Osteoblast (primary cell): ENCODE measurements at regions not wholly inside any gene's neighbourhood (a gene's known extent, or its start where the extent isn't known, plus 50 kb on each side); places are given as distances from the start of the nearest gene placed in this dataset.

Experiments used
- DNase-seq: peaks from one replicate; pipeline ENCODE4 v3.0.0; 2011; ENCODE audit warnings: low spot score, mixed read lengths; ENCODE audit not compliant: insufficient read length; ENCODE audit errors: missing footprints
- H2AFZ ChIP-seq: 2 replicates; pipeline ENCODE4 v1.6.0; 2011; ENCODE audit warnings: mild to moderate bottlenecking, low read length
- H3K27ac ChIP-seq: 2 replicates; pipeline ENCODE4 v1.5.1; 2011; ENCODE audit warnings: mild to moderate bottlenecking, low read depth, low read length, moderate library complexity
- H3K27me3 ChIP-seq: 2 replicates; pipeline ENCODE4 v1.6.0; 2012; ENCODE audit warnings: mild to moderate bottlenecking, control low read depth, inconsistent platforms, low read length, moderate library complexity; ENCODE audit not compliant: insufficient read depth
- H3K36me3 ChIP-seq: 2 replicates; pipeline ENCODE4 v1.5.1; 2011; ENCODE audit warnings: mild to moderate bottlenecking, low read length, control low read depth, moderate library complexity; ENCODE audit not compliant: insufficient read depth
- H3K4me1 ChIP-seq: 2 replicates; pipeline ENCODE4 v1.5.1; 2011; ENCODE audit warnings: mild to moderate bottlenecking, low read length, control low read depth, moderate library complexity; ENCODE audit not compliant: insufficient read depth
- H3K4me2 ChIP-seq: 2 replicates; pipeline ENCODE4 v1.6.0; 2011; ENCODE audit warnings: mild to moderate bottlenecking, low read length; ENCODE audit not compliant: insufficient read depth
- H3K4me3 ChIP-seq: fragments of 200-600 bp; sonication (generic); 3 replicates; pipeline ENCODE4 v1.5.1; 2012; ENCODE audit warnings: mild to moderate bottlenecking, low read length, inconsistent platforms; ENCODE audit not compliant: insufficient read depth
- H3K79me2 ChIP-seq: 2 replicates; pipeline ENCODE4 v1.6.0; 2012; ENCODE audit warnings: mild to moderate bottlenecking, low read length, control low read depth, inconsistent platforms; ENCODE audit not compliant: insufficient read depth
- H3K9me3 ChIP-seq: 2 replicates; pipeline ENCODE4 v1.5.1; 2011; ENCODE audit warnings: low read depth, low read length, control low read depth
- H4K20me1 ChIP-seq: 2 replicates; pipeline ENCODE4 v1.6.0; 2012; ENCODE audit warnings: mild to moderate bottlenecking, low read length, control low read depth; ENCODE audit not compliant: insufficient read depth
- CTCF ChIP-seq: IDR thresholded peaks from 2 replicates; pipeline ENCODE4 v1.5.1; 2011; ENCODE audit warnings: mild to moderate bottlenecking, low read depth, low read length, moderate library complexity; ENCODE audit errors: extremely low read depth

DNA sequence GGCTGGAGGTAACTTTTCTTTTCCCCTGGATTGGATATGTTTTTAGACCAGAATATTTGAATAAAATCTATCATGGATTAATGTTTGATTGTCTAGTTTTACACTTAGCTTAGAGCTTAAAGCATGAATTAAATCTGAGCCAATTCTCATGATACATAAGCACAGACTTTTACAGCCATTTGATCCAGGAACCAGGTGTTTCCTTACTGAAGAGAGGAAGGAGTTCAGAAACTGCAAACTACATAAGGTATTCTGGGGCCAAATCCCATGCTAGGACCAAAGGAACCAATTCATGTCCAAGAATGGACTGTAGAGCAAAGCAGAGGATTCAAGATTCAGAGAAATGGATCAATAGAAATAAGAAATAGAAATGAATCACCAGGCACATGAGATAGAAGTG, 360.4 kb upstream of the ZNF608 start:
- no peak overlapping the region for H3K27ac ChIP-seq
- H4K20me1 ChIP-seq: no peaks in the 10 kb centered on the region
- no peak for DNase-seq
- no peaks in the 10 kb centered on the region for H3K9me3 ChIP-seq
- H3K27me3 ChIP-seq: no peaks in the 10 kb centered on the region
- no peak overlapping the region for H3K4me3 ChIP-seq
- no peak overlapping the region for H2AFZ ChIP-seq
- no peak overlapping the region for H3K4me2 ChIP-seq
- TF ChIP-seq CTCF: no peak
- H3K36me3 ChIP-seq: no peaks in the 10 kb centered on the region
- no peaks in the 10 kb centered on the region for H3K79me2 ChIP-seq
- no peaks in the 10 kb centered on the region for H3K4me1 ChIP-seq

GRCh38 chr5:125109293-125109692, 362.9 kb upstream of the ZNF608 start:
- Histone ChIP-seq H2AFZ (no peak overlapping the region), H3K4me3 (no peak overlapping the region), H3K4me2 (no peak overlapping the region), H3K9me3 (no peaks in the 10 kb centered on the region), H3K79me2 (no peaks in the 10 kb centered on the region), H4K20me1 (no peaks in the 10 kb centered on the region), H3K27me3 (no peaks in the 10 kb centered on the region), H3K27ac (no peak overlapping the region), H3K36me3 (no peaks in the 10 kb centered on the region), H3K4me1 (no peaks in the 10 kb centered on the region)
- no peak for DNase-seq
- no peak for TF ChIP-seq CTCF

GRCh38 chr5:125109816-125110215, 363.4 kb upstream of the ZNF608 start:
- no peak overlapping the region for H3K27ac ChIP-seq
- no peak overlapping the region for H2AFZ ChIP-seq
- H3K36me3 ChIP-seq: no peaks in the 10 kb centered on the region
- H3K79me2 ChIP-seq: no peaks in the 10 kb centered on the region
- no peak overlapping the region for H3K4me3 ChIP-seq
- no peaks in the 10 kb centered on the region for H3K9me3 ChIP-seq
- H3K4me2 ChIP-seq: peak overlapping the region; percentile 10
- no peak for DNase-seq
- no peaks in the 10 kb centered on the region for H3K27me3 ChIP-seq
- no peaks in the 10 kb centered on the region for H3K4me1 ChIP-seq
- TF ChIP-seq CTCF: no peak
- H4K20me1 ChIP-seq: no peaks in the 10 kb centered on the region

- no peak overlapping the region for H3K4me2 ChIP-seq
- H3K27ac ChIP-seq: no peak overlapping the region
- no peak overlapping the region for H2AFZ ChIP-seq
- no peaks in the 10 kb centered on the region for H3K79me2 ChIP-seq
- no peak overlapping the region for H3K4me3 ChIP-seq
- H4K20me1 ChIP-seq: no peaks in the 10 kb centered on the region
- H3K9me3 ChIP-seq: no peaks in the 10 kb centered on the region
- no peaks in the 10 kb centered on the region for H3K27me3 ChIP-seq
- no peak for TF ChIP-seq CTCF
- no peaks in the 10 kb centered on the region for H3K36me3 ChIP-seq
- DNase-seq: no peak
- no peaks in the 10 kb centered on the region for H3K4me1 ChIP-seq
These were observed 365.8 kb upstream of the ZNF608 start for GRCh38 chr5:125112196-125112595.
